Mesothelial cell of epicardium (in vitro differentiated cells): ENCODE measurements at regions not wholly inside any gene's neighbourhood (a gene's known extent, or its start where the extent isn't known, plus 50 kb on each side); places are given as distances from the start of the nearest gene placed in this dataset.

Experiments
- DNase-seq, 2 experiments: peaks; one replicate each; pipeline ENCODE4 v3.0.0; 2021; ENCODE audit warnings: low spot score in 2 of 2; ENCODE audit not compliant: unreplicated experiment in 2 of 2
- H3K27ac Mint-ChIP-seq: 2 replicates; pipeline ENCODE4 v1.8.0; 2021; ENCODE audit warnings: mixed read lengths
- H3K27me3 Mint-ChIP-seq: 2 replicates; pipeline ENCODE4 v1.8.0; 2021; ENCODE audit warnings: low read depth, mixed read lengths
- H3K36me3 Mint-ChIP-seq: 2 replicates; pipeline ENCODE4 v1.8.0; 2021; ENCODE audit warnings: mixed read lengths
- H3K4me1 Mint-ChIP-seq: 2 replicates; pipeline ENCODE4 v1.8.0; 2021; ENCODE audit warnings: mixed read lengths
- H3K4me3 Mint-ChIP-seq: 2 replicates; pipeline ENCODE4 v1.8.0; 2021; ENCODE audit warnings: mild to moderate bottlenecking, moderate library complexity, mixed read lengths
- H3K9me3 Mint-ChIP-seq: 2 replicates; pipeline ENCODE4 v1.8.0; 2021; ENCODE audit warnings: mixed read lengths
- CTCF ChIP-seq: fragments of 200-600 bp; sonication (generic); IDR thresholded peaks from one replicate; pipeline ENCODE4 v1.5.0; 2021; ENCODE audit warnings: antibody characterized with exemption; ENCODE audit not compliant: unreplicated experiment

GRCh38 chr9:78397045-78397444 is 100.1 kb downstream of the PSAT1 start:
- Mint-ChIP-seq H3K4me1 (peaks cover 10% of the 10 kb centered on the region), H3K36me3 (peaks cover 3% of the 10 kb centered on the region), H3K27ac (no peak overlapping the region), H3K4me3 (no peak overlapping the region), H3K27me3 (peaks cover 9% of the 10 kb centered on the region), H3K9me3 (peaks cover 19% of the 10 kb centered on the region)
- TF ChIP-seq CTCF: no peak
- no peak for DNase-seq

- peaks cover 19% of the 10 kb centered on the region for H3K9me3 Mint-ChIP-seq
- DNase-seq: no peak
- peaks cover 3% of the 10 kb centered on the region for H3K36me3 Mint-ChIP-seq
- no peak overlapping the region for H3K27ac Mint-ChIP-seq
- H3K4me1 Mint-ChIP-seq: peaks cover 10% of the 10 kb centered on the region
- TF ChIP-seq CTCF: no peak
- no peak overlapping the region for H3K4me3 Mint-ChIP-seq
- H3K27me3 Mint-ChIP-seq: peaks cover 9% of the 10 kb centered on the region
These were observed 100.5 kb downstream of the PSAT1 start for GRCh38 chr9:78397454-78397853.

- H3K4me1 Mint-ChIP-seq: peaks cover 10% of the 10 kb centered on the region
- DNase-seq: no peak
- peaks cover 3% of the 10 kb centered on the region for H3K36me3 Mint-ChIP-seq
- no peak overlapping the region for H3K4me3 Mint-ChIP-seq
- H3K27me3 Mint-ChIP-seq: peaks cover 14% of the 10 kb centered on the region
- no peak overlapping the region for H3K27ac Mint-ChIP-seq
- peaks cover 14% of the 10 kb centered on the region for H3K9me3 Mint-ChIP-seq
- TF ChIP-seq CTCF: no peak
These were observed 102.2 kb downstream of the PSAT1 start for GRCh38 chr9:78399153-78399552.

- DNase-seq: no peak
- Mint-ChIP-seq H3K27me3 (peaks cover 25% of the 10 kb centered on the region), H3K4me1 (peaks cover 10% of the 10 kb centered on the region), H3K4me3 (no peak overlapping the region), H3K36me3 (no peaks in the 10 kb centered on the region), H3K9me3 (peaks cover 4% of the 10 kb centered on the region), H3K27ac (no peak overlapping the region)
- TF ChIP-seq CTCF: no peak
These were observed 103.6 kb downstream of the PSAT1 start for GRCh38 chr9:78400496-78400895.

GRCh38 chr9:78405461-78405860 is 108.5 kb downstream of the PSAT1 start:
- no peak for DNase-seq
- peaks cover 7% of the 10 kb centered on the region for H3K4me1 Mint-ChIP-seq
- H3K27me3 Mint-ChIP-seq: peaks cover 32% of the 10 kb centered on the region
- no peak for TF ChIP-seq CTCF
- H3K9me3 Mint-ChIP-seq: no peaks in the 10 kb centered on the region
- no peaks in the 10 kb centered on the region for H3K36me3 Mint-ChIP-seq
- H3K27ac Mint-ChIP-seq: no peak overlapping the region
- no peak overlapping the region for H3K4me3 Mint-ChIP-seq

GRCh38 chr9:78406146-78406545 is 109.2 kb downstream of the PSAT1 start:
- Mint-ChIP-seq H3K4me1 (peaks cover 7% of the 10 kb centered on the region), H3K27me3 (peaks cover 38% of the 10 kb centered on the region), H3K4me3 (no peak overlapping the region), H3K27ac (no peak overlapping the region), H3K9me3 (no peaks in the 10 kb centered on the region), H3K36me3 (no peaks in the 10 kb centered on the region)
- DNase-seq: no peak
- no peak for TF ChIP-seq CTCF
